ENCODE measurements at regions not wholly inside any gene's neighbourhood (a gene's known extent, or its start where the extent isn't known, plus 50 kb on each side); places are given as distances from the start of the nearest gene placed in this dataset.

DNA sequence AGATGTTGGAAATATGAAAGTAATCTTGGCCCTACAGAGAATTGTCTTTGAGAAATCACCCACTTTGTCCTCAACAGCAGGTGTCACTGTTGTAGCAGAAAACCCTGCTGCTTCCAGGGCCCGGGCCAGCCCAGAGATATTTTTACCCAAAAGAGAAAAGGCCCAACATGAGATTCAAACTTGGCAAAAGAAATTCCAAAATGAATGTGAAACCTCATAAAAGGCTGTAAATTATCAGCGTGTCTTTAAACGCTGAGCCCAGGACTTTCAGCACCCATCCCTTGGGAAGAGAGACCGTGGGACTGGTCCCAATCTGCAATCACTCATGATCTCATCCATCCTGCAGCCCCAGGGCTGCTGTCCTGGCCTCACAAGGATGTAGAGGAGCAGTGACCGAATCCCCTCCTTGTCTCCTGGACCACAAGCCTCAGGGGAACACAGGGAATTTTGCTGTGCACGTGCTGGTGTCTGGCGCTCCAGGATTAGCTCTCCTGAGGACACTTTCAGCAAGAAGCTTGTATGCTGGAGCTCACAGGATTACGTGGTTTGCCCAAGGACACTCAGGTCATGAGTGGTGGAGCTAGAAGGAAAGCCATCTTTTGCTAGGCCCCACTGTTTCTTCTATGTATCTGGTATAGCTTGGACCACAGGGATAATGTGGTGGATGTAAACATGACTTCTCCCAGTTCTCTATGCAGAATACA, 202.1 kb downstream of the RNF144A start:
- TF ChIP-seq CTCF (IDR thresholded peaks at IDR 0.05; ENCODE audit: low read depth, low read length, missing input control) (peak; percentile 18), RXRA (IDR thresholded peaks at IDR 0.05) (no peak), REST (IDR thresholded peaks at IDR 0.05) (no peak), GABPA (IDR thresholded peaks at IDR 0.05 in 1 of 2, conservative IDR thresholded peaks at IDR 0.05 in 1 of 2) (no peak), JUND (IDR thresholded peaks at IDR 0.05) (no peak), ATF3 (IDR thresholded peaks at IDR 0.05) (no peak), FOXA1 (IDR thresholded peaks at IDR 0.05) (no peak), YY1 (IDR thresholded peaks at IDR 0.05) (no peak), MAX (IDR thresholded peaks at IDR 0.05) (no peak), HNF4G (IDR thresholded peaks at IDR 0.05) (no peak), TAF1 (conservative IDR thresholded peaks at IDR 0.05) (no peak), RAD21 (IDR thresholded peaks at IDR 0.05) (peak; percentile 52 to 56)
